NOMO-1 treated with DMSO at 0.1 percent for 48 hours (cell line): ENCODE measurements at regions not wholly inside any gene's neighbourhood (a gene's known extent, or its start where the extent isn't known, plus 50 kb on each side); places are given as distances from the start of the nearest gene placed in this dataset.

Experiments used
- DNase-seq: peaks from one replicate; lab custom pipeline; 2025; ENCODE audit not compliant: unreplicated experiment; lab: John Stamatoyannopoulos, UW

DNA sequence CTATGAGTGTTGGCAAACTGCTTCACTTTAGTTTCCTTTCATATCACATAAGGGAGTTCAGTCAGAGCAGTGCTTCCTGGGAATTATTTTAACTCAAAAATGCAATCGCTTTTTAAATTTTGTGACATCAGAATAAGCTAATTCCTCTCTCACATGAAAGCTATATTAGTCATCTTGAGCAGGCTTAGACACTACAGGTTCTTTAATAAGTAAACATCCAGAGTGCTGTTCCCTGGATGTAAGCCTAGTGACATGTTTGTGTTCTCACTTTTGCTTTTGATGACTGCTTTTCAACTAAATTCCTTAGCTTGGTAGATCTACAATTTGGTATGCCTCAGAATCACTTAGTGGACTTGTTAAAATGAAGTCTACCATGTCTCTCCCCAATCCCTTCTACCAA, 252.7 kb upstream of the POU3F2 start:
- DNase-seq: no peak

DNA sequence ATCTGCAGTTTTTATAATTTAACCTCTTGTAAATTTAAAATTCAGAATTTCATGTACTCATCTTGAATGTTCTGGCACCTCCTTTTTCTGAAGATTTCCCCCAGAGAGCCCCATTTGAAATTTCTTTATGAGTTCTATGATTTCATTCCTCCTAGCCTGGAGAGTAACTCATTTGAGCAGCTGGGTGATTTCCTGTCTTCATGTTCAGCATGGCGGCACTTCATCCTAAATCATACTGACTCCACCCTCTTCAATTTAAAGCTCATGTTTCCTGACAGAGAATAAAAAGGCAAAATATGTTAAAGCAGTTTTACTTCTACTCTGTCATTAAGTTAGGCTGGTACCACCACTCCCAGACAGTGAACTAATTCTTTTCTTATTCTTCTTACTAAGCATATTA, 250.9 kb upstream of the POU3F2 start:
- DNase-seq: no peak

DNA sequence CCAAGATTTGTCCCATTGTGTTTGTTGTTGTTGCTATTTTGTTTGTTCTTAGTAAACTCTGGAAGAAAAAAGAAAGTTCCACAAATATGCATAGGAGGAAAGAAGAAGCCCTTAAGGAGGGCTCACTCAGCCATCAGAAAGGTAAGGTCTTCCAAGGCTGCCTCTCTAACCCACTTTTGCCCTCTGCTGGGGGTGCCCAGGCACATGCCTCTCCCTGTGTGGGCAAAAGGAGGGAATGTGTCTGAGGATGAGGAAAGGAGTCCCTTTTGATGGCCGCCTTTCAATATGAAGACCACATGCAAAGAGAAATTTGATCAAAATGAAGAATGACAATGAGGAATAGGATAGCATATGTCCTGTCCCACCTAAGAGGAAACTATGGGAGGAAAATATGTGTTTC, 248.2 kb upstream of the POU3F2 start:
- DNase-seq: no peak

DNA sequence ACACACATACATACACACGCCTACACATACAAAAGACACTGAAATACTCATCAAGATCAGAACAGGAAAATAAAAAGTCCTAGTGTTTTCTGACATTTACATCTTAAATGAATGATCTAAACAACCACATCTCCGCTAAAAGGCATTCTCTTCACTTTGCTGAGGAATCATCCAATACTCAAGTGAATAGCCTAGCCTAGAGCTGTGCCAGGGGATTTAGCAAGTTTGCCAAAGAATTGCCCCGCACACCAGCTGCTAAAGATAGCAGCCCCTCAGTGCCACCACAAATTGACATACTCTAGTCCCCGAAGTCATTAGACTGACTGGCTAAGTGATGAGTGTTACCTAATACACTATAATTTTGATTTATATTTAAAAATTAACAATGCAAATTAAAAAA, 246.8 kb upstream of the POU3F2 start:
- no peak for DNase-seq

DNA sequence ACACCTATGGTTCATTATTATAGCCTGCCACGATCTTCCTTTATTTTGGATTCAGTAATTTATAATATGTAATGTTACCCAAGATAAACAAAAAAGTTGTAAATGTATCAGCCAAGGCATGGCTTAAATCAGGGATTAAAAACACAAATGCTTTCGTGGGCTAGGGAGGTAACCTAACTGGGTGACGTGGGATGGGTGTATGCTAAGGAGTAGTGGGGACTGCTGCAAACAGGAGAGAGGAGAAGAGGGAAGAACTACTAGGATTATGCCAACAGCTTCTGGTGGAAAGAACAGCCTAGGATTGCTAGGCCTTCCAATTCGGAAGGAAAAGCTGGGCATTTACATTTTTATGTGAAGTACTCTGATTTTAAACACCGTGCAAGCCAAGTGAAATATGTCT, 244.8 kb upstream of the POU3F2 start:
- DNase-seq: no peak

DNA sequence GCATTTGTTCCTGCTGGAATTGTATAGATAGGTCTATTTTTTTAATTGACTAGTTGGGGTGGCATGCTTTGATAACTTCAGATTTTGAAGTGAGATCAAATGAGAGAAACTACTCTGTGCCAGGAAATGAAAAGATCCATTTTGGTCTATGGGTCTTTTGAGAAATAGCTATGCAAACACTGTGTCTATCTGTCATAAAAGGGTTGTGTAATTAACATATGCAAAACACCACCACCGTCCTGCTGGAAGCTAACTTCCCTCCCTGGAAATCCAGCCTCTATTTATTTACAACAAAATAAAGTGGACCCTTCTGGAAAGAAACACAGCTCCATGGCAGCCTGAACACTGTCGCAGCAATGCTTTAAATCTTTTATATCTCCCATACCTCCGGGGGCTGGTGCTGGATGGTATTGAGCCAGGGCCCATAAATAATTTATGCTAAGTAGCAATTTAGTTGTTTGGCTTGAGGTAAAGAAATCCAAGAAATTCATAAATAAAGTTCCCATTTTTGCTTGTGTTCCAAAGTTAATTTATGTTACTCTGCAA, 244.2 kb upstream of the POU3F2 start:
- no peak for DNase-seq

DNA sequence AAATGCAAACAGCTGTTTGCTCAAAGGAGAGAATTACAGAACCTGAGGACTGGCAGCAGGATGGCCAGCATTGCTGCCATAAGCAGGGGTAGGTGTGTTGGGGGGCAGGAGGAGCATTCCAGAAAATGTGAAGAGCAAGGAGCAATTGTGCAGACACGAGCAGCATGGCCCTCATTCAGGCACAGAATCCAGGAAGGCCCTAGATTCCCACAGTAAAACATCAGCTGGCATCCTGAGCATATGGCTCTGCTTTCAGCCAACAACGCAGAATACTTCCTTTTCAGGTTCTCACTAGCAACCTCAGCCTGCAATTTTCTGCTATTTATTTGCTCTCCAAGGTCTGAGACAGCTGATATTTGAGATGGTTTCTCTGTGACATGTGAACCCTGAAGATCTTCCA, 243.4 kb upstream of the POU3F2 start:
- no peak for DNase-seq

DNA sequence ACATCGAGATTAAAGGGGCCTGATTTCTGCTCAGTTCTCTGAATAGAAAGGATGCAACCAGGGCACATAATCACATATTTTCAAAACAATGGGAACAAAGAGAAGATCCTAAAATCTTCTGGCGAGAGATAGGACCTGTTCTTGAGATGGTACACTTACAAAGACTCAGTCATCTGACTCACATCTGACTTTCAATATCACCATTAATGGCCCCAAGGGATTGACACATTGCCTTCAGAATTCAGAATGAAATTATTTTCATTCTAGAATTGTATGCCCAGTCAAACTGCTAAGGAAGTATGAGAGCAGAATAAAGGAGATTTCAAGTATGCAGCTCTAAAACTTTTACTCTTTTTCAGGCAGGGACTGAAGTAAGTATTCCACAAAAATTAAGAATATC, 240.7 kb upstream of the POU3F2 start:
- DNase-seq: no peak

DNA sequence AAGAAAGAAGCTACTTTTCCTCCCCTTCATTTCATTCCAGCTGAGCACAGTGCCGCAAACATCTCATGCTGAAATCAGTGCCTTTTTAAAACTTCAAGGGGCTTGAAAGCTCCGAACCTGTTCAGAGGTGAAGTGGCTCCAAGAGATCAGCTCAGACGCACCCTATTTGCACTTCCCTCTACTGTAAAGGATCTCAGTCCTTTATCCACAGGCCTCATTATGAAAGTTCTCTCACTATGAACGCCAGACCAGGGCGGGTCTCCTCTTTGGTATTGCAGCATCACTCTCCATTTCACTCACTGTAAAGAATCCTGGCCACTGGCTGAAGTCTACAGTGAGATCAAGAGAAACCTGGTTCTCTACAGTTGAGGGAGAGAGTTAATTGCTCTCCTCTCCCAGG, 232.7 kb upstream of the POU3F2 start:
- DNase-seq: no peak

DNA sequence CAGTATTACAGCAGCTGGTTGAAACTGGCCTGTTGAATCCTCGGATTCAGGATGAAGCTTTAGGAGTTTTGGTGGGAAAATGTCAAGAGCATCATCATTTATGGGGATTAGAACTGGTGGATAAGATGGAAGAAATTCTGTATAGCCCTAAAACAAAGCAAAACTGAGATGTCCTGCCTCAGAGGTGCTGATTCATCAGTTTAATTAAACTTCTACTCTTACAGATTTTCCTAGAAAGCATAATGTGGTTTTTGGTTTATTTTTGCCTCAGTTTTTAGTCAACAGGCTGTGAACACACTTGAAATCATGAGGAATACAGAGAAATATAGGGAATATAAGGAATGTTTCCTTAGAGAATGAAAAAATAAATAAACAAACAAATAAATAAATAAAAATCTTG, 228.7 kb upstream of the POU3F2 start:
- DNase-seq: no peak

DNA sequence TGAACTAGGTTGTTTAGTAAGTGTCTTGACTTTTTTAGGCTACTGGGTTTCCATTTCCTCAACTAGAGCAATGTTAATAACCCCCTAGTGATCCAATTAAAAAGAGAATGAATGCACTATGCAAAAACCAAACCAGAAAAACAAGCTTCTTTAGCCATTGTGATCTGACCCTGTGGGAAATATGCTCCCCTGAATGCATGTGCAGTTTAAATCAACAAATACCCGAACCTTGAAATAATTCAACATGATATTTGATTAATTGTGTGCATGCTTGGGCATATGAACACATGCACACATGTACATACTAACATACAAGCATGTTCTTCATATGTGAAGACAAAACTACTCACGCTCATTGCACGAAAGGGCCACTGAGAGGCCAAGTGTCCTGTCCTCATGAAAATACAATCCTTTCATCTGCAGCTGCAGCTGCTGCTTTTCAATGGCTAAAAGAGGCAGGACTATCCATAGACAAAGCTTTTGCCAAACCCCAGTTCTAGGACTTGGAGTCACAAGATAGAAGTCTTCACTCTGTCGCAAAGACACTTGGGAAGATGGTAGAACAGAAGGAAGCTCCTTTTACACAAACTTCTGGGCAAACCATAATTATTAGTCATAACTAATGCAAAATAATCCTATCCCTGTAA, 207.1 kb upstream of the POU3F2 start:
- no peak for DNase-seq

DNA sequence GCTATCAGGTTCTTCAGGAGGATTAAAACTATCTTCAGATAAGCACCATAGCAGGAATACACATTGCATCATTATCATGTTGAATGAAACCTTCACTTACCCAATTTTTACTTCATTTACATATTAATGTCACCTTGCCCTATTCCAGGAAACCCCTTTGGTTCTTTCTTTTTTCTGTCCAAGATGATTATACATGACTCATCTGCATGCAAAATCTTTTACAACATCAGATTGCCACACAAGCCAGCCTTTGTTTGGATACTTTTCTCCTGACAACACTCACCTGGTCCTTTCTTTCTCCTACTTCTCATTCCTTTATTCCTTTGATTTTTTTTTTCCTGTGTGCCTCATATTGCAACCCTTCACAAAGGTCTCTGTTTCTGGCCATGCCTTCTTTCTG, 200.5 kb upstream of the POU3F2 start:
- no peak for DNase-seq

DNA sequence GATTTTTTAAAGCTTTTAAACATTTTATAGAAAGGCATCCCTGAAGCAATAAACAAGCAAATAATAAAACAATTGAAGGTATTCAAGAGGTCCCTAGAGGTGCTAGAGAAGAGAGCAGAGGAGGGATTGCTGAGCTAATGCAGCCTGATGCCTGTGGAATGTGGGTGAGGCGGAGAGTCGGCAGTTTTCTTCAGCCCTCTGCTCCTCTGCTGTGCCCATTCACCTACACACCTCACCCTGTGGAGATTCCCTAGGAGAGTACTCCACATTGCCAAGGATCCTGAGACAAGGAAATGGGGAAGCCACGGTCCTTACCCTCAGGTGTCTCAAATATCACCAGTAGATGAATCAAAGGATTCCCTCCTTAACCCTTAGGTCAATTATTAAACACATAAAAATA, 199.8 kb upstream of the POU3F2 start:
- no peak for DNase-seq

DNA sequence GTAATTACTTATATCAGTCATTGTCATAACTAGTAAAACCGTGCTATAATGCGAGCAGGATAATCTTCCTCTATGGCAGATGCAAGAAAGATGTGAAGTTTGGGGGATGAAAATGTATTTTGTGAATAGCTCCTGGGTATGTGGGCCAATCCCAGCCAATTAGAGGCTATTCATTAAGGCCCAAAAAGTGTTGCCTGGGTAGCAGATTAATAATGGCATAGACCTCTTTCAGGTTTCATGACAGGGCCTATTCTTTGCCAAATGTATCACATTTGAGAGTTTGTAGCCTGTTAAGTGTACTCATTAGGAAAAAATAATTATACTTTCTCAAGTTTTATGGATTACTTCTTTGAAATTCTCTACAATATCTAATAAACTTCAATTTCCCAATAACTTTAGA, 199.2 kb upstream of the POU3F2 start:
- DNase-seq: no peak

DNA sequence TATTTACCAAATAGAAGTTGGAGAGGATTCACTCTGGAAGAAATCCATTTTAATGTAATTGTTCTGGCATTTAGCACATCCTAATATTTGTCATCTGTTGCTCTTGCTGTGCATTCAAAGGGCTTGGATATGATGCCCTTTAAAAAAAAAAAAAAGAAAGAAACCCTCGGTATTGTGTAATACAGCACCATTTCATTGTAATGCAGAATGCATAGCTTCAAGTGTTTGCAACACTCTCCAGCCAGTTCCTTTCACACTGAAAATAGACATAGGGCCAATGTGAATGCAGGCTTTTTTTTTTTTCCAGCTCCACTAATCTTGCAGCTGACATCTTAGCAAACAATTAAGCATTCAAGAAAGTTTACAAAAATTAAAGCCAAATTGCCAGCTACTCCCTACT, 197.4 kb upstream of the POU3F2 start:
- DNase-seq: no peak

DNA sequence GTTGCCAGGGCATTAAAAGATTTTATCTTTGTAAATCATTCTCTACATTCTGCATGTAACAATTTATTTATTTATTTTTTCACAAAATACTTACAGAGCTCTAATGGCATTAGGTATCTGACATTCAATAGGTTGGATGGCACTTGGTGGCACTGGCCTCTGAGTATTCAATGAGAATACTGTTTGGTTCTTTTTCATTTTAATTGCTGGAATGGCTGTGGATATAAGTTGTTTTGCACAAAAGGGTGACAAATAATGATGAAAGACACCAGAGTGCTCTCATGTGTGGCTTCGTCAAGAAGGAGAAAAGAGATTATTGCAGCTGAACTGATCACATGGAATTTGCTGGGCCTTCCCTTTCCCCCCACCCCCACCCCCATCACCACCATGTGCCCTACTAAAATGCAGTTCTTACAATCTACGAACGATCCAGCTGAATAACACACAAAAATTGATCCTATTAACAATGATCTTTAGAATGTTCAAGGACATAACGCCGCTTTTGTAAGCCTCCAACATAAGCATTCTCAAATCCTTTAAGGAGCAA, 195.2 kb upstream of the POU3F2 start:
- no peak for DNase-seq

DNA sequence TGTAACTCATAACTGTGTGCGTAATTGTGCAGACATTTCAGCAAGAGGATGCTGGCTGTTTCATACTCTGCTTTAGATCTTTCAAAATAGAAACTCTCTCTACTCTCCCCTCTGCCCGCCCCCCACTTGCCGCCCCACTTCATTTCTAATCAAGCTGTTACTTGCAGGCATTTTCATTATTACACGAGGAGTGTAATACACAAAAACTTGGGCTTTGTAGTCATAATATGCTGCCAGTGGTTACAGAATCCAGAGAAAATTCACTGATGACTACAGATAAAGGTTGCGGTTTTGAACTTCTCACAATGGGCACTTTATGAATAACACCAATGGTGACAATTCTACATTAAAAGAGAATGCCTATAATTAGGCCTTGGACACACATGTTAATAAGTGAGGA, 194.0 kb upstream of the POU3F2 start:
- no peak for DNase-seq

DNA sequence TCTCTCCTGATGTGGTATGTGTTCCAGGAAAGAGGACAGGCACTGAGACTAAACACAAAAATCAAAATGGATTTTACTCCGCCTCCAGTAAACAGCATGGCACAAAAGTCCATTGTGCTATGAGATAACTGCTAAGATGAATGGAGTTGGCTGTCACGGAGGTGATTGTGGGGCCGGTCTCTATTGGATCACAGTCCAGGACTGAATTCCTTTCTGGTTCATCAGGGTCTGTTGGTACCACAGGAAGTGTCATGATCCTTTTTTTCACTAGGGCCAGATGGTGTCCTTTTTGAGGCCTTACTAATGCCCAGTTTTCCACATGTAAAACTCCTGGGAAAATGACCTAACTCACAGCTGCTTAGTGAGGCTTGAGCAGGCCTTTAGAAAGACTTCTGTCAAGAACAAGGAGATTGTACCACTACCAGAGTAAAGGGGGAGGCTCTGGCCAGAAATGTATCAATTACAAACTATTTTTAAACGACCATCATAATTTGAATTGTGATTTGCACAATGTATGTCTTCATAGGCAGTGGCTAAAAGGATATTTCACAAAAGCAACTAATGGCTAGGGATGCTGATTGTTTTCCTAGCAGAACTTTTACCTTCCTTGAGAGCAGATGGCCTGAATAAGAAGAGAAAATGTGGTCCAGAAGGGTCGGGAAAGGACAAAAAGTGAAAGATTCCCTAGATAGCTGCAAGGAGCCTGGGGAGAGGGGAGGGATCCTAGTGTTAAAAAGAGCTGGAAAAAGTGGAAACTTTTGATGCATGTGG, 192.2 kb upstream of the POU3F2 start:
- DNase-seq: no peak

DNA sequence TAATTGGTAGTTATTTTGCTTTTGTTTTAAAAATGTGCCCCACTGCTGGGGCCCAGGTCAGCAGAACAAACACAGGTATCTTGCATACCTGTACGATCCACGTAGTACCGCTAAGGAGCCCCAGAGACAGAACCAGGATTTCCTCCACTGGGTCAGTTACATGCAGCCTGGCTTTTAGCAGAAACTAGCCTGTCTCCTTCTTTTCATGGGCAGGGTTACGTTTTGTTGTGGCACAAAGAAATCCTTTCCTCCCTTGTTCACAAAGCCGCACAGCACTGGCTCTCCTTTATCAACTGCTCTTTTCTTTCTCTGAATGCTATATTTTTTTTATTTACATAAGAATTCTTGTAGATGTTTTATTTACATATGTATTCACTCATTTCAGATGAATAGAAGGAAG, 190.3 kb upstream of the POU3F2 start:
- DNase-seq: no peak

DNA sequence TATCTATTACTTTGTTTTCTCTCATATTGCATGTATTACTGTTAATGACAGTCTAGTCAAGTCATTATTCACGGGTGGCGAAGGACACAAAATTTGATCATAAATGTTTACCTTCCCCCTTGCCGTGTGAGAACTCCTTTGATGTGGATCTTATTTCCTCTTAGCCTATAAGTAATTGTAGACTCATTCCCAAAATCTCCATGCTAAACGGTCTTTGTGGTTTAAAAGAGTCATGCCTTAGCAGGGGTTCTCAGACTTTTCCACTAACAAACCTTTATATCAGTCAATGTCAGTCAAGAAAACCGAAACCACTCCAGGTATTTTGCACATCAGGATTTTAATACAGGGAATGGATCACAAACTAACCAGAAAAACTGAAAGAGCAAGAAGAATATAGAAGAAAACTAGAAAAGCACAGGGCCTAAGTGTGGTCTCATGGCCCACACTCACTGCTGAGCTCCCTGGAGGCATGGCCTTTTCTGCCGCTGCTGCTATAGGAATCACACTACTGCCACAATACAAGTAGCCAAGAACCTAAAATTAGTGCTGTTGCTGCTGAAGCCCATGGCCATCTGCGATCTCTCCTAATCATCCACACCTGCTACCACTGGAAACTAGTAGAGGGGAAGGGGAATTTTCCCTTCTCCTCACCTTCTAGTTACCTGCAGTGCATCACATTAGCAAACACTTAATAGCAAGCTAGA, 186.0 kb upstream of the POU3F2 start:
- no peak for DNase-seq

DNA sequence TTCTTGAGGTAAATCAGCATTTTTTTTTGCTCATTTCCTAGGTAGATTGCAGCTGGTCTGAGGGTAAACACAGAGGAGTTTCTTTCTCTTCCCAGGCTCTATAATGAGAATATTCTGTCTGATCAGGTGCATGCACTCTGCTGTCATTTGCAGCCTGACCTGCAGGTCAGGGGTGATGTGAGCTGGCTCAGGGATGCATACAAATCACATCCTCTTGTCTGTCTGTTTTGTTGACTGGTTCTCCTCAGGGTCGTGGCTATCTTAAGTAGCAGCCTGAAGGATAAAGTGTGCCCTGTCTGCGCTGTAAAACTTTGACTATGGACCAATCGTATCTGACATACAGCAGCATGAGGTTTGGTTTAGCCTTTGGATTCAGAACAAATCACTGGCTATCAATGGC, 183.4 kb upstream of the POU3F2 start:
- DNase-seq: no peak

DNA sequence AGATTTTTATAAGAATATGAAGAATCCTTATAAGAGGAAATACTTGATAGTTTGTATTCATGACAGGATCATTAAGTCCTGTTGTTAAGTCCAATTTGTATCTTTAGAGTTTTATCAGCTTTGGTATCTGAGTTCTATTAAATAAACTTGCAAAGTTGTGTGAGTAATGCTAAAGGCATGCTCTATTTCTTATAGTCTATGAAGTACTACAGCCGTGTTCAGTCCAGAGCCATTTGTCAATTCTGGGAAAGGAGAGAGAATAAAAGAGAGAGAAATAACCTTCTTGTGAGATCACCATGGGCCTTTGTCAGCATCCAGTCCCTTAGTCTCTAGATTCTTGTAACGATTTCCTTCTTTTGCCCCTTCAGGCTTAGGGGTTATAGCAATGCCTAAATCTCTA, 181.2 kb upstream of the POU3F2 start:
- no peak for DNase-seq
